ENCODE measurements at regions not wholly inside any gene's neighbourhood (a gene's known extent, or its start where the extent isn't known, plus 50 kb on each side); places are given as distances from the start of the nearest gene placed in this dataset.
"Not testable (repeated sequence)": the region's sequence is repeated elsewhere in the genome, so short reads cannot be mapped to it uniquely, and the experiment has no call there.

- DNase-seq (ENCODE audit: low spot score): no peak
Measured at GRCh38 chr1:65062339-65062738, 85.7 kb upstream of the AK4 start.

DNA sequence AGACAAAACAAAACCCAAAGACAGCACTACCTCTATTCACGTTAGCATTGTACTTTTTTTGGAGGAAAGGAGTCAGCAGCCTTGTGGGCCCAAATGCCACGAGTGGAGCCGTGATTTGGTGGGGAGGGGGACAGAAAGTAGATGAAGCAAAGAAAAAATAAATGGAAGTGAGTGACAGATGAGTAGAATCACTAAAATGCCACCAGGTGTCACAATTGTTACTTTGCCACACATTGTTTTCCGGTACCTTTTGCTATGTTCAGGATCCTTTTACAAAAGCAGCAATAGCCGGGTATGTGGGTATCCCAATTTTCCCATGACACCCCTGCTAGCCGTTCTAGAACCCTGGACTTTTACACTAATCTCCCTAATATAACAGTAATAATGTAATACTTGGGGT is 85.0 kb upstream of the AK4 start:
- no peak for DNase-seq (ENCODE audit: low spot score)

- DNase-seq (ENCODE audit: low spot score): no peak
Measured at GRCh38 chr1:65064981-65065380, 83.0 kb upstream of the AK4 start.

- peak; percentile 71 for DNase-seq (ENCODE audit: low spot score)
Measured at GRCh38 chr1:65065524-65066418, 82.2 kb upstream of the AK4 start.

DNA sequence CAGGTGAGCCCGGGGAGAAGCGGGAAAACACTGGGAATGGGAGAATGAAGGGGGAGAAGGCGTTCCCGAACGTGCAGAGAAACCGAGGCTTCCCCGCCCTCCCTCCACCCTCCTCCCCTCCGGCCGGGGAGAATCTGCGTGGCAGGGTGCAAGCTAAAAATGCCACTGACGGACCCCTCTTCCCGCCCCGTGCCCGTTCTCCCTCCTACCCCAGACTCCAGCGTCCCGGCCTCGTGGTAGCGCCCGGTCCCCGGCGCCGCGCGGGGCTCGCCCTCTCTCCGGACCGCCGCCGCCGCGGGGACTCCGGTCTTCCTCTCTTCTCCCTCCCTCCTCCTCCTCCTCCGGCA is 81.6 kb upstream of the AK4 start:
- no peak for DNase-seq (ENCODE audit: low spot score)

DNA sequence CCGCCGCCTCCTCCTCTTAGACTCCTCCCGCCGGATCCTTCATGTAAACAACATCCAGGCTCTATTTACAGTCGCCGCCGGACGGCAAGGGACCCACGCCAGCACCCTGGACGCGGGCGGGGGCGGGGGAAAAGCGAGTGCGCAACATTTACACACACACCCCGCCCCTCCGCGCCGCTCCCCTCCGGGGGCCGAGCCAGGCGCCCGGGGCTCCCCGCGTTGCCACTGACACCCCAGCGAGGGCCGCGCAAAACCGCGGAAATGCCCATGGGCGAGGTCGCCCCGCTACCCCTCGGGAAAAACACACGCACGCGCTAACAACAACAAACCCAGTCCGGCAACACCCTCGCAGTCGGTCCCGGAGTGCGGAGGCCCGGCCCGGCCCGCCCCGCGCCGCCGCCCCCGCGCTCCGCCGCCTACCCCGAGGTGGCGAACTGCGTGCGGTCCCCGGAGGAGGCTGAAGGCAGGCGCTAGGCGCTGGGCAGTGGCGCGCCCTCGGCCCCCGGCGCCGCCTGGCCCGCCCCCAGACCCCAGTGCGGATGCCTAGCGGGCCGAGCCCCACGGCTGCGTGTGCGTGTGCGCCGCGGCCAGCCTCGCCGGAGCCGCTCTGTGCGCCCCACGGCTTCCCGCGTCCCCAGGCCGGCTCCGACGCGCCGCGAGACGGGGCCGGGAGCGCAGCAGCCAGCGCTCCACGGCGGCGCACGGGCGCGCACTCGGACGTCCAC is 81.1 kb upstream of the AK4 start:
- peak; percentile 85 for DNase-seq (ENCODE audit: low spot score)

DNA sequence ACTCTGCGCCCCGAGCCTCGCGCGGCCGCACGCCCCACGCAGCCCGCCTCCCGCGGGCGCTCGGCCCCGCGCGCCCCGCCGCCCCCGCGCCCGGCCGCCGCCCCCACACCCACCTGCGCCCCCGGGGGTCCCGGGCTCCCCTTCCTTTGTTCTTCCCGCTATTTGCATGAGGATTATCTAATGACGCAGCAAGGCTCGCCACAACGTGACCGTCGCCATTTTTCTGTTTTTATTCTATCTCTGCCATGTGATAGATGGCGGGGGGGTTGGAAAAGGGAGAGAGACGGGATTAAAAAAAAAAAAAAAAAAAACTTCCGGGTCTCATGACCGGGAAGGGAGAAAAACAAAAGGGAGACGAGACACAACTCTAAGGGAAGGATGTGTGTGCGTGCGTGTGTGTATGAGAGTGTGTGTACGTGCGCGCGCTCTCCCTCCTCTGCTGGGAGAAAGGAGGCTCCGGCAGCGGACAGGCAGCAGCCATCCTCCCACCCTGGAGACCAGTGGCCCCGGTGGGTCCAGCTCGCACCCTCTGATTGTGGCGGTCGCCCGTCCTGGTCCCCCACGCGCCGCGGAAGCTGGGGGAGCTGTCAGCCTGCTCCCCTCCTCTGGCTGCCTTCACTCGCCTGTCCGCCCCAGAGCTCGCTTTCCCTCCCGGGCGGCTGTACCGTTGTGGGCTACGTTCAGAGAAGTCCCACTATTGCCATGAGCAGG is 80.4 kb upstream of the AK4 start:
- DNase-seq (ENCODE audit: low spot score): peak; percentile 84

GRCh38 chr1:65068202-65069010 is 79.6 kb upstream of the AK4 start:
- DNase-seq (ENCODE audit: low spot score): no peak

- no peak for DNase-seq (ENCODE audit: low spot score)
Measured at GRCh38 chr1:65069011-65069565, 78.9 kb upstream of the AK4 start.

GRCh38 chr1:65072845-65073244 is 75.2 kb upstream of the AK4 start:
- DNase-seq (ENCODE audit: low spot score): no peak

DNA sequence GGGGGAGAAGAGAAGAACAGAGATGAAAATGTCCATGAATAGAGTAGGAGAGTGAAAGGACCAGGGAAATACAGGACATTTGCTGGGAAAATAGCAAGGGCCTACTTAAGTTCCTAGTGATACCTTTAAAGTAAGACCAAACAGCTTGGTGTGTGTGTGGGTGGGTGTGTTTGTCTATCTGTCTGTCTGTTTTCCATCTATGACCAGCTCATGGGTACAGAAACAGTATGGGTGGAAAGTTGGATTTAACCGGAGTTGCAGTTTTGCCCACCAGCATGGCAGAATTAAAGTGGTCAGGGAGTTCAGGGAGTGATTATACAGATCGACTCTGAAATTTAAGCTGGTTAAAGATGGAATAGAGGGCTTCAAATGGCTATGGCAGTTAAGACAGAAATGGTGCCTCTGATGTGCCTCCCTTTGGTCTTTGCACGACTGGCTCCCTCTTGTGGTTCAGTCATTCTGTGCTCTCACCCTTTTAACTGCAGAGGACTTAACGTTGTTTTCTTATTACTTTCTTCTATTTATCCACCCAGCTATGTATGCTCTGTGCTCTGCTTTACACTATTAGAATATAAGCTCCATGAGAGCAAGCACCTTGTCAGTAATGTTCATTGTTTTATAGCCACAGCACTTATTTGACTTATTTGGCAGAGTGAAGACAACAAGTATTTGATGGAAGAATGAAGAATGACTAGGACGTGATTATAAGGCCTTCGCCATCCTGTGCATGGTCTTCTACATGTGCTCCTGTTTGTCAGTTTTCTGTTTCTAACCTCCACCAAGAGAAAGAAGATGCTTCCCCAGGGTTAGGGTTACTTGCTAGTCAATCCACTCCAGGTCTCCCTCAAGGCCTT is 72.7 kb upstream of the AK4 start:
- no peak for DNase-seq (ENCODE audit: low spot score)

DNA sequence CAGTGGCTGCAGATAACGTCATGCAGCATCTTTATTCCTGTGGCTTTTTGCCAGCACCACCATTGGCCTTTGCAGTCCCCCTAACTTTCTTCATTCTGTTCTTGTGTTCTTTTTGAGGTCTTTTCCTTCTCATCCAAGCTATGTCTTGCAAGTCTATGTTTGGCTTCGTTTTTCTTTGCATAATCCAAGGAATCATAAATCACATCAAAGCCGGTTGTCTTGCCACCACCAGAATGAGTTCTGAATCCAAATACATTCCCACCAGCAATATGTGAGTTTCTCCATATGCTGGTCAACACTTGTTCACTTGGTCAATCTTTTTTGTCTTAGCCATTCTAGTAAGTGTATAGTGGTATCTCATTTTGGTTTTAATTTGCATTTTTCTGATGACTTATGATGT is 70.6 kb upstream of the AK4 start:
- DNase-seq (ENCODE audit: low spot score): no peak

GRCh38 chr1:65079941-65080340 is 68.1 kb upstream of the AK4 start:
- no peak for DNase-seq (ENCODE audit: low spot score)

DNA sequence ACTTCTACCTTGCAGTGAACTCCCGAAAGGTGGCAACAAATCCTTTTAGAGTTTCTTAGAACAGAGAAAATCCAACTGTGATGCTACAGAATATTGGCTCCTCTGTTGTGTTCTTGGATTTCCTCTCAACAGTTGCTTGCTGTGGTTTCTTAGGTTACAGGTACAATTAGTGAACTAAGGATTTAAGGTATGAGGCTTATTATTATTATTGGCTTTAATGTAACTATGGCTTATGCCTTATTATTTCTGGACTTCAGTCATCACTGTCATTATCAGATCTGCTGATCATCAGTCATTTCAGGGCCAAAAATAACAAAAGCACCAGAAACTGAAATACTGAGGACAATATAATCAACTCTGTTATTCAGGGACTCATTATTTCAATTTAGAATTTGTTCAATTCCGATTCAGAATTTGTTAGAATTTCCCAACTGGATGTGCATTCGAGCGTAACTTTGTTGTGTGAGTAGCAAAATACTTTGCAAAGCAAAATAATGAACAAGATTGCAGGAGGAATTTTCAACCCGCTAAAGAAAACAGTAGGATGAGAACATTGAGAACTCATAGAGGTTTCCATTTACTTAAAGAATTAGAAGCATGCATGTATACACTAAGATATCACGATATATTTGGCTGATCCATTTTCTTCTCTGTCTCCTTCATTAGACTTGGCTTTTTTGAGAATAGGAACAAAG is 65.5 kb upstream of the AK4 start:
- DNase-seq (ENCODE audit: low spot score): no peak

DNA sequence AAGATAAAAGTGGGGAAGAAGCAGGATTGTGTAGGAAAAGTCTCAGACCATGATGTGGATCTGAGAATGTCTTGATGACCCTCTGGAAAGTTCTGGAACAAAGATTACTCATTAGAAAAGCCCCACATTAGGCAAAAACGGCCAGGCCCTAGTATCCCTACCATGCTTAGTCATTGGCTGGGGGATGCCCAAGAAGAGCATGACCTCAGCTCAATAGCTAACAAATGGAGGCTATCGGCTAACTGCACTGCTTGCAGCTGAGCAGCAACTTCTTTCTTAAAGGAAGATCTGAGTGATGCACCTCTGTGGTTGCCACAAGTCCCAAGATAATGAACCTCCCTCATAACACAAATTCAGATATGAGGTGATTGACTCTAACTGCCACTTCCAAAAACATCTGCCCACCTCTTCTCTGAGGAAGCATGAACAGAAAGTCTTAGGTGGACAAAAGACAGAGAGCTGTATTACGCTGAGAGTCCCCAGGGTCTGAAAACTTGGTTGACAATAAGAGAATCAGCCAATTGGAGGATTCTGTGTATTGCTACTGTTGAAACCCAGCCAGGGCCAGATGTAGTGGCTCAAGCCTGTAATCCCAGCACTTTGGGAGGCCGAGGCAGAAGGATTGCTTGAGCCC is 64.6 kb upstream of the AK4 start:
- no peak for DNase-seq (ENCODE audit: low spot score)

GRCh38 chr1:65084066-65084465 is 63.9 kb upstream of the AK4 start:
- DNase-seq (ENCODE audit: low spot score): no peak

- DNase-seq (ENCODE audit: low spot score): not testable (repeated sequence)
Measured at GRCh38 chr1:65087519-65087918, 60.5 kb upstream of the AK4 start.

DNA sequence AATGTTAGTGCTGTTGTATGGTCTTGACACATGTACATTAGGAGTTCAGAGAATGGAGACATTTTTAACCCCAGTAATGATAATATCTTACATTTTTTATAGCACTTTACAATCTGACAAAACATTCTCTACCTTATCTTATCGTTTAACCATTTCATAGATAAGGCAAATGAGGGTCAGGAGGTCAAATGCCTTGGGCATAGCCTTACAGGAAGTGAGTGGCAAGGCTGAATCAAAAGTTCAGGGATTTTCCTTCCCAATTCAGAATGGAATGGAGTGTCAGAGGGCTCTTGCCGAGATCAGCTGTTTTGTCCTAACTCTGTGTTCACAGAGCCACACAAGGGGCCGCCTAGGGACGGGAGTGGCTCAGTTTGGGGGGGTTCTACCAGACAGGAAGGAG is 57.6 kb upstream of the AK4 start:
- DNase-seq (ENCODE audit: low spot score): no peak

- no peak for DNase-seq (ENCODE audit: low spot score)
Measured at GRCh38 chr1:65092691-65093090, 55.3 kb upstream of the AK4 start.

- DNase-seq (ENCODE audit: low spot score): no peak
Measured at GRCh38 chr1:65097076-65097475, 50.9 kb upstream of the AK4 start.
